HG03342 (cell line): ENCODE measurements at regions not wholly inside any gene's neighbourhood (a gene's known extent, or its start where the extent isn't known, plus 50 kb on each side); places are given as distances from the start of the nearest gene placed in this dataset.
"Not testable (repeated sequence)": the region's sequence is repeated elsewhere in the genome, so short reads cannot be mapped to it uniquely, and the experiment has no call there.

Source experiments
- ATAC-seq: cut with Tn5 transposase; IDR thresholded peaks from one replicate; pipeline ENCODE4 v1.9.1; 2021; ENCODE audit warnings: mild to moderate bottlenecking, moderate library complexity; ENCODE audit not compliant: unreplicated experiment

DNA sequence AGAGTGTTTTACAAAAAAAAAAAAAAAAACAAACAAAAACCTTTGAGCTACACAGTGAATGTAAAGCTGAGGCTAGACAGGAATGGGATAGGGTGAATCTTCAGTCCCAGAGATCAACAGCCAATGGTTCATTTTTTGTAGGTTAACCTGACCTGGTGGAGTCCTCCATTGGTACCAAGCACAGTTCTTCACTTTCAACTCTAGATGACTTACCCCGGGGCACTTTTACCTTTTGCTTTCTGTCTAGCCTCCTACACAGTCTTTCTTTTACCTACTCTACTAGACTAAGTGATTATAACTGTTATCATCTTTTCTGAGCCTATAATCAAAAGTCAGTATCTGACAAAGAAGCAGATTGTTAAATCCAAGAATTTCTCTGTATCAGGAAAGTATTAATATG, 50.9 kb downstream of the ANXA2R start:
- ATAC-seq, result no peak

DNA sequence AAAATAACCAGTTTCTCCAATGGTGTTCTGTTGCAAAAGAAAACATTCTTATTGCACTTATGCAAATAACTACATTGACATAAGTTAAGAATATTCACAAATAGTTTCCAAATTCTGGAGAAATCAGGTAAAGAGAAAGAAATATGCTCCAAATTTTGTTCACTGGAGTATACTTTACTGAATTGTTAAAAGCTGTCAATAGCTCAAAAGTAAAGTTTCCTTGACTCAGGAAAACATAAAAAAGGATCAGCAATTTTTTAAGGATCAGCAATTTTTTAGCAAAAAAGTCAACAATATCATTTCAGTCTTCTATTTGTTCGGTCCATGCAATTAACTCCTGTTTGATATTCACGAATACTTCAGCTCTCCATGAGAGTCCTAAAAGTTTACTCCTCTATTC, 51.6 kb downstream of the ANXA2R start:
- no peak for ATAC-seq

DNA sequence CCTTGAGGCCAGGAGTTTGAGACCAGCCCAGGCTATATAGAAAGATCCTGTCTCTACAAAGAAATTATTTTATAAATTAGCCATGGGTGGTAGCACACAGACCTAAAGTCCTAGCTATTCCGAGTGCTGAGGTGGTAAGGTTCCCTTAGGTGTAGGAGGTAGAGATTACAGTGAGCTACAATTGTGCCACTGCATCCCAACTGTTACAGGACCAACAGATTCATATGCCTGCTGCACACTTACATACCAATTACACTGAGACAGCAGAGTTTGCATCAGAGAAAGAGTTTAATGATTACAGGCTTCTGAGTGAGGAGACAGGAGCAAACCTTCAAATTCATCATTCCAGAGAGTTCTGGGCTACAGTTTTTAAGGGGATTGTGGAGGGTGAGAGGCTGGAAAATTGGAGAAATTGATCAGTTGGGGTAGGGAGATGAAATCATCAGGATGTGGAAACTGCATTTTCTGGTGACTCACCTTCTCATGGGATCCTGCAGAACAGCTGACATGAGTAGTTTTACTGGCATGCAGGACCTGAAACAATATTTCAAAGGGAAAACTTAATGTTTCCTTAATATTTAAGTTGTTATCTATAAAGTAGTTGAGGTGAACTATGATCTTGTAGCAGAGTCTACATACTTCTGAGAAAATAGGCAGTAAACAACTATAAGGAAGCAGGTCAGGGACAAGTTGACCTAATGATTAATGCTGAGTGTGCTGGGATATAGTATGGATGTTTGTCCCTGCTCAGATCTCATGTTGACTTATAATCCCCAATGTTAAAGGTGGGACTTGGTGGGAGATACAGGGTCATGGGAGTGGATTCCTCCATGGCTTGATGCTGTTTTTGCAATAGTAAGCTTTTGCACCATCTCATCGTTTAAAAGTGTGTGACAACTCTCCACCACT, 54.7 kb downstream of the ANXA2R start:
- ATAC-seq, result no peak

DNA sequence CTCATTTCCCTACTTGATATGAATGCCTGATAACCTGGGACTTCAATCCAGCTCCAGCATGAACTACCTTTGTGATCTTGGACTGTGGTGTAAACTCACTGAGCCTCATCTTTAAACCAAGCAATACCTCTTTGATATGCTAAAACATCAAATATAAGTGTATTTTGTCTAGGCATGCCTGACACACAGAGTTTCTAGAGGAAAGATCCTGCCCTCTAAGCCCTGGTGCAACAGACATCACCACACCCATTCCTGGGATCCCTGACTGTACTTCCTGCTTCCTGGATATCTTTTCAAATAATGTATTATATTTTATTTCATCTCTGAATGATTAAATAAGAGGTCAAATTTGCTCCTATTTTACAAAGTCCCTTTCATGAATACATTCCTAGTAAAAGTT, 55.8 kb downstream of the ANXA2R start:
- ATAC-seq, result no peak

DNA sequence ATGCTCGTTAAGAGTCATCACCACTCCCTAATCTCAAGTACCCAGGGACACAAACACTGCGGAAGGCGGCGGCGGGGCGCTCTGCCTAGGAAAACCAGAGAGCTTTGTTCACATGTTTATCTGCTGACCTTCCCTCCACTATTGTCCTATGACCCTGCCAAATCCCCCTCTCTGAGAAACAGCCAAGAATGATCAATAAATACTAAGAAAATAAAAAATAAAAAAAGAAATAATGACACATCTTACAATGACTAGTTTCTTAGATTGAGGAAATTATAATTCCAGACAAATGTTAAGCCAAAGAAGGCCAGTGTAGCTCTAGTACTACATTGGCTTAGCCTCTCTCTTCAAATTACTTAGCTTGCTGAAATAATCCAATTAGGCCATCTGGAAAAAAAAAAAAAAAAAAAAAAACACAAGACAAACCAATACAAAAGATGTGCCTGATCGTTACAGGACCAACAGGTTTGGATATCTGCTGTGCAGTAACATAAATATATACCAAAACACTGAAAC, 58.0 kb downstream of the ANXA2R start:
- no peak for ATAC-seq

DNA sequence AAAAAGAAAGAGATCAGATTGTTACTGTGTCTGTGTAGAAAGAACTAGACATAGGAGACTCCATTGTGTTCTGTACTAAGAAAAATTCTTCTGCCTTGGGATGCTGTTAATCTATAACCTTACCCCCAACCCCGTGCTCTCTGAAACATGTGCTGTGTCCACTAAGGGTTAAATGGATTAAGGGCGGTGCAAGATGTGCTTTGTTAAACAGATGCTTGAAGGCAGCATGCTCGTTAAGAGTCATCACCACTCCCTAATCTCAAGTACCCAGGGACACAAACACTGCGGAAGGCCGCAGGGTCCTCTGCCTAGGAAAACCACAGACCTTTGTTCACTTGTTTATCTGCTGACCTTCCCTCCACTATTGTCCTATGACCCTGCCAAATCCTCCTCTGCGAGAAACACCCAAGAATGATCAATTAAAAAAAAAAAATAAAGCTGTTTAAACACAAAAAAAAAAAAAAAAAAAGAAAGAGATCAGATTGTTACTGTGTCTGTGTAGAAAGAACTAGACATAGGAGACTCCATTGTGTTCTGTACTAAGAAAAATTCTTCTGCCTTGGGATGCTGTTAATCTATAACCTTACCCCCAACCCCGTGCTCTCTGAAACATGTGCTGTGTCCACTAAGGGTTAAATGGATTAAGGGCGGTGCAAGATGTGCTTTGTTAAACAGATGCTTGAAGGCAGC, 58.6 kb downstream of the ANXA2R start:
- not testable (repeated sequence) for ATAC-seq

DNA sequence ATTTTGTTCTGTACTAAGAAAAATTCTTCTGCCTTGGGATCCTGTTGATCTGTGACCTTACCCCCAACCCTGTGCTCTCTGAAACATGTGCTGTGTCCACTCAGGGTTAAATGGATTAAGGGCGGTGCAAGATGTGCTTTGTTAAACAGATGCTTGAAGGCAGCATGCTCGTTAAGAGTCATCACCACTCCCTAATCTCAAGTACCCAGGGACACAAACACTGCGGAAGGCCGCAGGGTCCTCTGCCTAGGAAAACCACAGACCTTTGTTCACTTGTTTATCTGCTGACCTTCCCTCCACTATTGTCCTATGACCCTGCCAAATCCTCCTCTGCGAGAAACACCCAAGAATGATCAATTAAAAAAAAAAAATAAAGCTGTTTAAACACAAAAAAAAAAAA, 59.1 kb downstream of the ANXA2R start:
- not testable (repeated sequence) for ATAC-seq

DNA sequence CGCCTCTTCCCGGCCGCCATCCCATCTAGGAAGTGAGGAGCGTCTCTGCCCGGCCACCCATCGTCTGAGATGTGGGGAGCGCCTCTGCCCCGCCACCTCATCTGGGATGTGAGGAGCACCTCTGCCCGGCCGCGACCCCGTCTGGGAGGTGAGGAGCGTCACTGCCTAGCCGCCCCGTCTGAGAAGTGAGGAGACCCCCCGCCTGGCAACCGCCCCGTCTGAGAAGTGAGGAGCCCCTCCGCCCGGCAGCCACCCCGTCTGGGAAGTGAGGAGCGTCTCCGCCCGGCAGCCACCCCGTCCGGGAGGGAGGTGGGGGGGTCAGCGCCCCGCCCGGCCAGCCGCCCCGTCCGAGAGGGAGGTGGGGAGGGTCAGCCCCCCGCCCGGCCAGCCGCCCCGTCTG, 59.7 kb downstream of the ANXA2R start:
- ATAC-seq, result not testable (repeated sequence)

DNA sequence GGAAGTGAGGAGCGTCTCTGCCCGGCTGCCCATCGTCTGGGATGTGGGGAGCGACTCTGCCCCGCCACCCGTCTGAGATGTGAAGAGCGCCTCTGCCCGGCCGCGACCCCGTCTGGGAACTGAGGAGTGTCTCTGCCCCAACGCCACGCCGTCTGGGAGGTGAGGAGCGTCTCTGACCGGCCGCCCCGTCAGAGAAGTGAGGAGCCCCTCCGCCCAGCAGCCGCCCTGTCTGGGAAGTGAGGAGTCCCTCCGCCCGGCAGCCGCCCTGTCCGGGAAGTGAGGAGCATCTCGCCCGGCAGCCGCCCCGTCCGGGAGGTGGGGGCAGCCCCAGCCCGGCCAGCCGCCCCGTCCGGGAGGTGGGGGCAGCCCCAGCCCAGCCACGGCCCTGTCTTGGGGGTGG, 60.9 kb downstream of the ANXA2R start:
- ATAC-seq, result not testable (repeated sequence)

DNA sequence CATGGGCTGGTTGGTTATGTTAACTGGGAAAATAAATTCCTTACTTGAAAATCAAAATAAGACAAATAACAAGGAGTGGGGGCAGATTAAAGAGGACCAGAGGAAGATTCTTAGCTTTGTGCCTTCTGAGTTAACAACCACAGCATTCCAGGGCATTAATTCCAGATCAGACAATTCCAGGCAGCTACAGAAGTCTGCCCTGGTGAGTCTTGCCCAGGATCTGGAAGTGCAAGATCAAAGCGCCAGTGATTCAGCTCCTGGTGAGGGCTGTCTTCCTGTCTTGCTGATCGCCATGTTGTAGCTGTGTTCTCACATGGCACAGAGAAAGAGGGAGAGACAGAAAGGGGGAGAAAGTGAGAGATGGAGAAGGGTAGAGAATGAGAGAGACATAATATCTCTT, 65.6 kb downstream of the ANXA2R start:
- ATAC-seq, result no peak

DNA sequence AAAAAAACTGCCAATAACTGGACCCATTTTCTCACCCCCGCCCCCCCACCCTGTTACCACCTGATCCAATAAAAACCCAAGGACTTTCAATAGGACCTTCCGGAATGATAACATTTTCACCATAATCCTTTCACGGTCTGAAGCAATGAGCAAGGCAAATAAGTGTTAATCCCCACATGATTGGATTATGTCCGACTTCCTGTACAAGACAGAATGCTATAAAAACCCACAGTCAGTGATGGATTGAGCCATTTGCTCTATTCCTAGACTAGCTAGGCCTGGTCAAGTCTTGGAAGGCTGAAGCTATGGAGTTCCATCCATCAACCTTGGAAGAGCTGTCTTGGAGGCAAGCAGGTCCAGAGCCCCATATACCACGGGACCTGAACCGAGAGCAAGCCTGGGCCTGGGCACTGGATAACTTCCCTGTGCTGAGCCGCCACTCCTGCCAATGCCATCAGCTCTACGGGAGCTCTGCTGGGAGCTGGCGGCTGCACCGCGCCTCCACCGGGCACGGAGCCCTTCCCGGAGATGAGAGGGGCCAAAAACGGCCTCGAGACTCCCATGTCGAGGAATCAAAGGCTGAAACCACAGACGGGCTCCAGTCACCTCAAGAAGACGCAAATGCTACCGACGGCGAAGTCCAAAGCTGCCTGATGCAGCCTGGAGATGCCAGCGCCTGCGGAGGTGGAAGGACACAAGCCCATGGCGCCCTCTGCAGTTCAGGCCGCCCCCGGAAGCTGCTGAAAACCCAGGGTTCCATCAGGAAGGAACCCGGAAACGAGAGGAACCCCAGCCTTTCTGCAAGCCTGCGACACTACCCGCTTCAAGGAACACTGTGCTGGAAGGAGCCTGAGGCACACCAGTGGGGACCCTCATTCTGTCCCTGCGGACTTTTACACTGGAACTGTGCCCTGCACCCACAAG, 69.2 kb downstream of the ANXA2R start:
- ATAC-seq, result no peak

DNA sequence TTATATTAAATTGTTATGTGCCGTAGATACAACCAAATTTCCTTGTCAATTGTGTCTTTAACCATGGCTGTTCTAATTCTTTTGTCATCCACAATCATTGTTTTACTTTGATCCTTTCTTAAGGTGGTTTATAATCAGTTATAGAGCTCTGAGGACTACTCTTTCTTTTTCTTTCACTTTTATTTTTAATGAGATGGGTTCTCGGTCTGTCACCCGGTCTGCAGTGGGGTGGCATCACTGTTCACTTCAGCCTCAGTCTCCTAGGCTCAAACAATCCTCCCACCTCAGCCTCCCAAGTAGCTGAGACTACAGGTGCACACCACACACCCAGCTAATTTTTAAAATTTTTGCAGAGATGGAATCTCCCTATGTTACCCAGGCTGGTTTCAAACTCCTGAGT, 74.2 kb downstream of the ANXA2R start:
- ATAC-seq, result no peak

DNA sequence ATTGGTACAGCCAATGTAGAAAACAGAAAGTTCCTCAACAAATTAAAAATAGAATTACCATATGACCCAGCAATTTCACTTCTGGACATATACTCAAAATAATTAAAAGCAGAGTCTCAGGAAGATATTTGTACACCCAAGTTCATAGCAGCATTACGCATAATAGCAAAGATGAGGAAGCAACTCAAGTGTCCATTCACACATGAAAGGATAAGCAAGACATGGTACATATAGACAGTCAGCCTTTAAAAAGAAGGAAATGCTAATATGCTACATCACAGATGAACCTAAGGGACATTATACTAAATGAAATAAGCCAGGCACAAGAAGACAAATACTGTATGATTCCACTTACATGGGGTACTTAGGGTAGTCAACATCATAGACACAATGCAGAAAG, 76.7 kb downstream of the ANXA2R start:
- ATAC-seq, result no peak

DNA sequence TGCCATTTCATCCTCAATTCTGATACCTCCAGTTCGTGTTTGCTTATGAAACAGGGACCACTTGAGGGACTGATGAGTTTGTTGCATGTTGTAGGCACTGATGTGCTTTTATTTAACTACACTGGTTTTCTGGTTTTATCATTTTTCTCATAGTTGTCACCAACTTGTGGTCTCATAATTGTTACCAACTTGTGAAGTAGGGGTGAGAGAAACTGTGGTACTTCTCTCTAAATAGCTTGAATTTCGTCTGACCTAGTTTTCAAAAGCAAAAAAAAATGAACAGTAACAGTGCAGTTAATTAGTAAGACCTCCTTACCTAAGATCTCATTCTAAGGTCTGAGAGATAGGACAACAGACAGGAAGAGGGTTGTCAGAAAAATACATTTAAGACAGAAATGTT, 78.0 kb downstream of the ANXA2R start:
- ATAC-seq, result no peak

DNA sequence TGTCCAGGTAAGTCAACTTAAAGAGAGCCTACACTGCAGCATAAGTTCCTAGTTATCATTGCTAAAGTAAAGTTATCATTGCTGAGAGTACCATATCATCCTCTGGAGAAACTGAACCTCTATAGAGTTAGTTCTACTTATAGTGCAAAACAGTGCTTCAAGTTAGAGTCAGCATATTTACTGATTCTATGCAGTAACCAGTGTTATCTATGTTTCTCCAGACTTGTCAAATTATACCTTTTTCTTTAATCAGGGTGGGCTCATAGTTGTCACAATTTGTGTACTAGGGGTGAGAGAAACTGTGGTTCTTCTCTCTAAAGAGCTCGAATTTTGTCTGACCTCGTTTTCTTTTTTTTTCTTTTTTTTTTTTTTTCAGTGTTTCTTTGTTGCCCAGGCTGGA, 79.6 kb downstream of the ANXA2R start:
- no peak for ATAC-seq

DNA sequence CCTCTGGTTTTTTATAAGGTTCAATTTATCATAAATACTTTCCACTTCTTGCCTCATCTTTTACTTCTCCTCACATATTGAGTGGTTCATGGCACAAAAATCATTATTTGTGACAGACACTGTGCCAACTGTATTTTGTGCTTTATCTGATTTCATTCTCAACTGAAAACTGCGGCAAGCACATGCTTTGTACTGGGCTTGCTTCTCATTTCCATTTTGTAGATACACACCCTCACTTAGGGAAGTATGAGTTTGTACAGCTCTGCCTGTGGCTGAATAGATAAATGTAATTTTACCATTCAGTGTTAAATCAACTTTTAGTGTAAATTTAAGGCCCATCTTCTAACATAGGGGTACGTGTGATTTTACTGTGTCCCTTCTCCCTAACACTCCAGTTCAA, 83.6 kb downstream of the ANXA2R start:
- ATAC-seq, result no peak

DNA sequence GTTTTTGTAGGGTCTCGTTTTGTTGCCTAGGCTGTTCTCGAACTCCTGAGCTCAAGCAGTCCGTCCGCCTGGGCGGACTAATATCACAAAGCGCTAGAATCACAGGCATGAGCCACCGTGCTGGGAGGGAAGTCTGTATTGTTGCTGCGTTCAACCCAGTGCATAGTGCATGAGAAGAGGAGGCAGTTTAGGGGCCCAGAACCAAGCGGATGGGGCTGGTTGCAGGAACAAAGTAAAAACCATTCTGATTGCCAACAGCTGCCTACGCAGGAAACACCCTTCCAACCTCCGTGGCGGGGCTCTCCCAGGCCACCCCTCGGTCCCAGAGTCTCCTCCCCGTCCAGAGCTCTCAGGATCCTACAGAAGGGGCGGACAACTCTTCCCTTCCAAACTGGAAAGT, 87.1 kb downstream of the ANXA2R start:
- no peak for ATAC-seq

DNA sequence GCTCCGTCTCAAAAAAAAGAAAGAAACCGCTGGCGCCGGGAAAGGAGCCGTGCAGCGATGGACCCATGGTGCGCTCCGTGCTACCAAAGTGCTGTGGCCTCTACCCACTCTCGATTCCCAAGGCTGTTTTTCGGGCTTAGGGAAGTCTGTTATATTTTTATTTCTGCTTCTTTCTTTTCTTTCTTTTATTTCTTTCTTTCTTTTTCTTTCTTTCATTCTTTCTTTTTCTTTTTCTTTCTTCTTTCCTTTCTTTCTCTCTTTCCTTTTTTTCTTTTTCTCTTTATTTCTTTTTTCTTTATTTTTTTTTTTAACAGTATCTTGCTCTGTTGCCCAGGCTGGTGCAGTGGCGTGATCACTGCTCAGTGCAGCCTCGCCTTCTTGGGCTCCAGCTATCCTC, 87.5 kb downstream of the ANXA2R start:
- no peak for ATAC-seq

DNA sequence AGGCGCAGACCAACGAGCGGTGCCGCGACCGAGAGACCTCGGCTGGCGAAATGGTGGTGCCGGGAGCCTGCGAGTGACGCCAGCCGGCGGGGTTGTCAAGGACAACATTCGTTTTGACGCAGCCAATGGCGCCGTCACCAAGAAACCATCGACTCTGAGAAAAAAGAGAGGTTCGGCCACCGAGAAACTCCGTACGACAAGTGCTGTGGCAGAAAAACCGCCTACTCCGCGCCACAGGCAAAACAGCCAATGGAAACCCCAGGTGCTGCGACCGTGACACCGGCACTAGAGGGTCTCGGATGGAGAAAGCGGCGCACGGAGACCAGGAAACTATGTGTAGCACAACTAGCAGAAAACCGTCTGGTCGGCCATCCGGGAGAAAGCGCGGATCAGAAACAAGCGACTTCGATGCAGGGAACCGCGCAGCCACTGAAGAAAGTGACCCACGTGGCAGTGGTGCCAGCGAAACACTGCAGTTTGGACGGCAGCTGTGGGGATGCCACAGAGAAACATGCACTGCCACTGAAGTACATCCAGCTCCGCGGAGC, 88.8 kb downstream of the ANXA2R start:
- peak; percentile 29 for ATAC-seq

DNA sequence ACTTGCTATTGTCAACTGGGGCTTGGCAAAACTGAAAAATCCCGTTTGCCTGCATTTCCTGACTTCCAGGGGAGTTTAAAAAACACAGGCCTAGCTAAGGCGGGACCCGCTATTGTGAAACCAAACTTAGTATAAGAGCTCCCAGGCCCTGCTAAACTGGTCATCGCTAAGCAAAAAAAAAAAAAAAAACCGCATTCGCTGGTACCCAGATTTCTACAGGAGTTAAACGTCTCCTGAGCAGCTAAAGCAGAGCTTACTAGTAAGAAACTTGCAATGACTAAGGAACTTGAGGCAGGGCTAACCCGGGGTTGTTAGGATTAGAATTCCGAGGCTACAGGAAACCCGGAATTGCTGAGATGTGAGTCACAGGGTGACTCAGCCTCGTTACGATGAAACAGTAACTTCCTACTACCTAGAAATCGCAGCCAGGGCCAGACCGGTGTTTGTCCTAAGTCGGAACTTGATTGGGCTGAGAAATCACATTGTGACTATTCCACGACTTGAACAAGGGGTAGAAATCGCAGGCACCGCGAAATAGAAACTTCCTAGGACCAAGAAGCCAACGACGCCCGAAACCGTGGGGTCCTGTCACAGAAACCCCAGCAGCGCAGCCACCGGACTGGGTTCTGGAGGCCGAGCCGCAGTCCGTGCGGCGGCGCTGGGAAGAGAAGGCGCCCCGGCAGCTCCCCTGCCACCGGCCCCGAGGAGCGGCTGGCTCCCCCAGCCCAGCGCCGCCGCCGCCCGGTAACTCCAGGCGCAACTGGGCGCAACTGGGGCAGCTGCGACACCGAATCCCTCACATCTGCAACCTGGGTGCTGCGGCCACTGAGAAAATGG, 89.4 kb downstream of the ANXA2R start:
- ATAC-seq, result peak; percentile 33
